GM18867 (cell line): ENCODE measurements at regions not wholly inside any gene's neighbourhood (a gene's known extent, or its start where the extent isn't known, plus 50 kb on each side); places are given as distances from the start of the nearest gene placed in this dataset.

Source experiments
- ATAC-seq: cut with Tn5 transposase; IDR thresholded peaks from one replicate; pipeline ENCODE4 v1.9.1; 2021; ENCODE audit warnings: mild to moderate bottlenecking, moderate library complexity; ENCODE audit not compliant: unreplicated experiment

GRCh38 chr18:75638776-75639471, 211.4 kb upstream of the SMIM21 start:
- ATAC-seq: no peak

GRCh38 chr18:75638223-75638775, 210.8 kb upstream of the SMIM21 start:
- no peak for ATAC-seq

DNA sequence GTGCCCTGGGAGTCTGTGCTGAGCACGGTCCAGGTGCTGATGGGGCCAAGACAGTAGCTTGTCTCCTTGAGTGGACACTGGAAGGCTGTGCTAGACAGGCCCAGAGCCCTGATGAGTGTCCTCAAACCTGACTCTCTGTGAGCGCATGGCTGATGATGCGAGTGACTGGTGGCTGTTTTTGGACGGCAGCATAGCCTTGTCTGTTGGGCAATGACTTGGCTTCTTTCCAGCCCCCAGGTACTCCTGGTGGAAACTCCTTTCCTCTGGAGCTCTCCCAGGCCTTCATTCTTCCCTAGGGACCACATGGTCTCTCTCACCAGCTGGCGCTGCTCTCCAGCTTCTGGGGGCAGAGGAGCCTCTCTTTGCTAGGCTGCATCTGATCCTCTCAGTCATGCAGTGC, 207.6 kb upstream of the SMIM21 start:
- no peak for ATAC-seq

DNA sequence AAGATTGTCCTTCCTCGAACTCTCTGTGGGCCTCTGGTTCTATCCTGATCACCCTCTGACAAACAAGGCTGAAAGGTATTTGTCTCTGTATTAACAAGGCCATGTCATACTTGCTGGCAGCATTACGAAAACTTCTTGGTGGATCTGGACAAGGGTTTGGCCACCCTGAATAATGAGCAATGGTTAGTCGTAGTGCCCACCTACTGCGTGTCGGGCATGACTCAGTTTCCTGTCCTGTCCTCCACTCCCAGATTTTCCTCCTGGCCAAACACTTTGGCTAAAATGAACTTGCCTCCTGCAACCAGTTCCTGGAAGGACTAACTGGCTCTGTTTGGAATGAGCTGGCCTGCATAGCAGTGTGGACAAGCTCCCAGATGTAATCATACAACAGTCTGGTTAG, 198.5 kb upstream of the SMIM21 start:
- no peak for ATAC-seq

- ATAC-seq: no peak
Measured at GRCh38 chr18:75624869-75625268, 197.4 kb upstream of the SMIM21 start.

- ATAC-seq: no peak
Measured at GRCh38 chr18:75621818-75622217, 194.3 kb upstream of the SMIM21 start.

GRCh38 chr18:75618146-75618545, 190.6 kb upstream of the SMIM21 start:
- no peak for ATAC-seq

GRCh38 chr18:75612456-75612855, 185.0 kb upstream of the SMIM21 start:
- ATAC-seq: no peak

DNA sequence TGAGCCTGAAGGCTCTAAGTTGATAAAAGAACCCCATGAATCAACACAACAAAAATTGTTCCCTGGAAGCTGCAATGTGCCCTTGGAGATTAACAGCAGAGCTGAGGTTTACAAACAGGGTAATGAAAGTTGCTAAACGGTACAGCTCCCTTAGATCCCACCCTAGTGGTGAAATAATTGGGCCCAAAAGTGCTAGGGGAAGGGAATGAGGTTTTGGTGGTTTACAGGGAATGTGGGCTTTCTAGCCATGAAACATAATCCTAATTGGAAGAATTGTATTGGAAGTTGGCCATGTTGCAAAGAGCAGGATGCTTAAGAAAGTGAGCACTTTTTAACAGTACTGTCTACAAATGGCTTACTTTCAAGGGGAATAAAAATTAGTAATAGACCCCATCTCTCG, 180.2 kb upstream of the SMIM21 start:
- ATAC-seq: no peak

DNA sequence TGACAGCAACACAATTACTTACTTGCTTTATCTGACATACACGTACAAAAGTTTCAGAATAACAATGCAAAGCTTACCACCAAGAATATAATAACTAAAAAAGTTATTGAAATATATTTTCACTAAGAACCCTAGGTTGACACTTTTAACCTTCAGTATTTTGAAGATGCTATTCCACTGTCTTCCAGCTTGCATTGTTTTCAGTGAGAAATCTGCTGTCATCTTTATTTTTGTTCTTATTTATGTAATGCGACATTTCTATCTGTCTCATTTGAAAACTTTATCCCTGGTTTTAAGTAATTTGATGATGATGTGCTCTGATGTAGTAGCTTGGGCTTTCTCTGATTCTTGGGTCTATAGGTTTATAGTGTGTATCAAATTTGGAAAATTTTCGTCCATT, 165.0 kb upstream of the SMIM21 start:
- ATAC-seq: no peak

DNA sequence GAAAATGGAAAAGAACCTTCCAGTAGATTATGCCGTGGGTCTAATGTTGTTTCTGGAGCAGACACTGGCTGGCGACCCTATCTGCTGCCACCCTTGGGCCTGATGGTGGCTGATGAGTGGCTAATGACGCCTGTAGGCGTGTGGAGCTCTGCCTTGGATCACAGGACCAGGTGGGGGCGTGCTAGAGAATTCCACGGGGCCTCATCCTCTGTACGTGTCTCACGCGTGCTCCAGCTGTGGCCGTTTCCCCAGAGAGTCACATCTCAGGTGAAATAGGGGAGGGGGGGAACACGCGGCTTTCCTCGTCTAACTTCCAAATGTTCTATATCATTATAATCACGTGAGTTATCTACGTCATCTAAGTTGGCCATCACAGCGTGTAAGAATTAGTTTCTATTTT, 160.9 kb upstream of the SMIM21 start:
- ATAC-seq: no peak

DNA sequence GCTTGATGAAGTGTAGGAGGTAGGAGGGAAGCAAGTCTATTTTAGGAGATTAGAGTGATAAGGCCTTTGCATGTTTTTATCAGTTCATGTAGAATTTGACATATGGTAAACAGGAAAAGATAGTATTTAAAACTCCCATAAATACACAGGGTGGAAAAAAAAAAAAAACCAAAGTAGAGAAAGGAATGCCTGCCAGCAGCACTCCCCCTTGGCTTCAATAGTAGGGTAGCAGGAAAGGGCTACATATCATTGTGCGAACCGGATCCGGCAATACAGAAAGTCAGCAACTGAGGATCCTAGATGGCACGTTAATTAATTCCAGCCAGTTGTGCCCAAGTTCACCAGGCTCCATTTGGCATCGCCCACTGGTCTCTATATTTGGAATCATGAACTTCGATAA, 159.6 kb upstream of the SMIM21 start:
- no peak for ATAC-seq

GRCh38 chr18:75586130-75586889, 158.8 kb upstream of the SMIM21 start:
- no peak for ATAC-seq

DNA sequence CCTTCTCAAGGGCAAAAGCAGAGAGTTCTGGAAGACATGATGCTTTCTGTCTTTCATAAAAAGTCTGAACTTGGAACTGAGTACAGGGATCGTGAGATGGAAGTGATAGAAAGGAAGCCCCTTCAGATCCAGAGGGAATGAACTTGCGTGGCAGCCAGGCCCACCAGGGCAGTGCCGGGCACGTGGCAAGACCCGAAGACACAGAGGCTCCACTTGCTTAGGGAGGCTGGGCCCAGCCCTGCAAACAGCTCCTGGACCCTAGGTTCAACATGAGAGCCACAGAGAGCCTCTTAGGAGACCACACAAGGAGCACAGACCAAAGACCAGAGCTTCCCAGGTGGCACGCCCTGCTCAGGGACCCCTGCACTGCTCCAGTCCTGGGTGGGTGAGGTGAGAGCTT, 155.4 kb upstream of the SMIM21 start:
- no peak for ATAC-seq

DNA sequence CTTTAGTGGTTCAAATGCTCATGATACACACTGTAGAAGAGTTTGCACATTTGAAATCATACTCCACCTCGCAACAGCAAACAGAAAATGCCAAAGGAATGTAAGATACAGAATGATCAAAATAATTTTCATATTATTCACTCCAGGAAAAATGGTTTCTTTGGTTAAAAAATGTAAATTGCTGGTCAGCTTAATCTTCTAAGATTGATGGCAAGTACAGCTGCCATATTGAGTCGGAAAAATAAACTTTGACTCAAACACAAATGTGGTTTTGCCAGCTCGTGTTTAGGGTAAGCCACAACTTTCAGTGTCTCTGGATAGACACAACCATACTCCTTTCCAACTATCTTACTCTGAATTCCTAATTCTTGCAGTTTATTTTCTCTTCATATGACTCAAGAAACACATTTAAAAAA, 154.9 kb upstream of the SMIM21 start:
- no peak for ATAC-seq

DNA sequence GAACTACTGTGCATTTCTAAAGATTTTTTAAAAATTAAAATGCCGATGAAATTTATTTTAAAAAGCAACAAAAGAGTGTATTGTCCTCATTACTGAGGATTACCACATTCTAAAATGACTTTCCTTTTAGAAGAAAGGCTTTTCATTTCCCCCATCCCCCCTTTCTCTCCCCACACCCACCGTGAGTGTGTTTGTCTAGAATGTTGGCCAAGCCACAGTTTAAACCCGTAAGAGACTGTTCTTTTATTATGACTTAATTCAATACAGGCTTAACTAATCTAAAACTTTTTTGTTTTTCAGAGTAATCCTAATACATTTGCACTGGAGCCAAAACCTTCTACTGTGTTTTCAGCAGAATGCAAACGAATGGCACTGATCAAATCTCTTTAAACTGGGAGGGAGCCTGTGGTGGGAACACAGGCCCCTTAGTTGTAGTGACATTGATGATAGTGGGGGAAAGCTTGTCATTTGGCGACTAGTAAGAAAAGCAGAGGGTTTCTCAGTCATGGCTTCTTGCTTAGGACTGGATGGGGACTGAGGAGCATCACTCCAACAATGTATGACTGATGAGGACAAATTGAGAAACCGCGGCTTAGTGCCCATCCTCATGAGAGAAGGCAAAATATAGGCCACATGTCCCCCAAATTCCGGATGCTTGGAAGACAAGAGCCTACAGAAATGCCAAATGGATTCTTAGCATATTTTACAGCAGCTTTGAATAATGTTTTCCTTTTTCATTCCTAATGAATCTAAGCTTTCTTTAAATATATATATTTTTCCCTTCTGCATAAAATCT, 154.0 kb upstream of the SMIM21 start:
- ATAC-seq: no peak

- no peak for ATAC-seq
Measured at GRCh38 chr18:75574187-75574586, 146.7 kb upstream of the SMIM21 start.

DNA sequence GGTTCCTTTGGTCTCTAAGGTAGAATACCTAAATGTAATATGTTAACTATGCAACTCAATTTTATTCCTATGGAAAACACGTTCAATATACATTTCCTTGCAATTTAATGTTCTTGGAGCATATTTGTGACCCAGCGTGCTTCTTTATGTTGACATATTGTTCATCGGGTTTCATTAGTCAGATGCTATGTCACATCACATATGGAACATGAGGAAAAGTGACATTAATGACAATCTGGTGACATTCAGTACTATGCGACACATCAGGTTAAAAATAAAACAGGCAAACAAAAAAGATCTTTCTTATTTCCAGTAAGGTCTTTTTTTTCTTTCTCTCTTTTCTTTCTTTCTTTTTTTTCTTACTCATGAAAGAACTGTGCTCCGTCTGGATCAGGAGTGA, 135.6 kb upstream of the SMIM21 start:
- ATAC-seq: no peak

DNA sequence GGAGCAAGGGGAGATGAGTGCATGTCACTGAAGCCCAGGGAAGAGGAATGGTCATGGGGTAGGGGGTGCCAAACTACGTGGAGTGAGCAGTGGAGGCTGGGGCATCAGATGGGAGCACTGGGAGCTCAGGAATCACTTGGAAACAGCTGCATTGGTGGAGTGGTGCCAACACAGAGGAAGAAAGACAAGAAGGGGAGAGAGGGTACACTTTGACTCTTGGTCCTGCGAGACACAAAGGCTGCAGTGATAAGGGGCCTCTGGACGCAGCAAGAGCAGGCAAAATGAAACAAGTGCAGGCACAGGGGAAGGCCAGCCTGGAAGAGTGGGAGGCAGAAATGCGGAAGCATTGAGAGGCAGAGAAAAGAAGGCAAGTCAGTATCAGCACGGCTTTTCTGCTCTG, 134.7 kb upstream of the SMIM21 start:
- no peak for ATAC-seq

- no peak for ATAC-seq
Measured at GRCh38 chr18:75558790-75559189, 131.3 kb upstream of the SMIM21 start.

DNA sequence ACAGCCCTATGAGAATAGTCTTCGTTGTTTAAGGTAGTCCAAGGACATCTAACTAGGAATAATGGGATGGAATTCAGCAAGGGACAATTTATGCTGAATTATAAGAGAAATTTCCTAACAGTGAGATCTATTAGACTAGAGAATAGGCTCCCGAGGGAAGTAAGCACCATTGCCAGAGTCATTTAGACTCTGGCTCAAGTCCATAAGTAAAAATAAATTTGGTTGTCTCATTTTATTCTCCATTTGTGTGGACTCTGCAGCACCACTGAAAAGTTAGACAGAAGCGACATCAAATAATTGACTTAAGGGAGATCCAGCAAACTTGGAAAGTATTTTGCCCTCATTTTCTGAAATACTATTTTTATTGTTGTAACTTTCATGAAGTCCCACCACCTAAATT, 129.3 kb upstream of the SMIM21 start:
- ATAC-seq: no peak
